ENCODE measurements at regions not wholly inside any gene's neighbourhood (a gene's known extent, or its start where the extent isn't known, plus 50 kb on each side); places are given as distances from the start of the nearest gene placed in this dataset.
"Not testable (repeated sequence)": the region's sequence is repeated elsewhere in the genome, so short reads cannot be mapped to it uniquely, and the experiment has no call there.

- DNase-seq (ENCODE audit: low spot score) = no peak
Measured at GRCh38 chr4:147102596-147102995, 156.9 kb upstream of the TTC29 start.

GRCh38 chr4:147103403-147103946, 157.8 kb upstream of the TTC29 start:
- DNase-seq (ENCODE audit: low spot score) = peak; percentile 32

- DNase-seq (ENCODE audit: low spot score) = no peak
Measured at GRCh38 chr4:147104768-147105167, 159.1 kb upstream of the TTC29 start.

GRCh38 chr4:147108409-147108808, 162.7 kb upstream of the TTC29 start:
- no peak for DNase-seq (ENCODE audit: low spot score)

GRCh38 chr4:147109800-147110199, 164.1 kb upstream of the TTC29 start:
- no peak for DNase-seq (ENCODE audit: low spot score)

GRCh38 chr4:147110473-147111367, 165.1 kb upstream of the TTC29 start:
- DNase-seq (ENCODE audit: low spot score) = no peak

GRCh38 chr4:147112196-147112595, 166.5 kb upstream of the TTC29 start:
- DNase-seq (ENCODE audit: low spot score) = not testable (repeated sequence)

GRCh38 chr4:147117431-147117830, 171.8 kb upstream of the TTC29 start:
- DNase-seq (ENCODE audit: low spot score) = no peak

GRCh38 chr4:147118528-147118927, 172.9 kb upstream of the TTC29 start:
- DNase-seq (ENCODE audit: low spot score) = peak; percentile 37

- DNase-seq (ENCODE audit: low spot score) = no peak
Measured at GRCh38 chr4:147122685-147123084, 177.0 kb upstream of the TTC29 start.

GRCh38 chr4:147123146-147123545, 177.5 kb upstream of the TTC29 start:
- no peak for DNase-seq (ENCODE audit: low spot score)

- DNase-seq (ENCODE audit: low spot score) = no peak
Measured at GRCh38 chr4:147128787-147129186, 183.1 kb upstream of the TTC29 start.

- no peak for DNase-seq (ENCODE audit: low spot score)
Measured at GRCh38 chr4:147129687-147130086, 184.0 kb upstream of the TTC29 start.

- no peak for DNase-seq (ENCODE audit: low spot score)
Measured at GRCh38 chr4:147134536-147135210, 189.0 kb upstream of the TTC29 start.

- DNase-seq (ENCODE audit: low spot score) = no peak
Measured at GRCh38 chr4:147136310-147136709, 190.6 kb upstream of the TTC29 start.

GRCh38 chr4:147136751-147137150, 191.1 kb upstream of the TTC29 start:
- no peak for DNase-seq (ENCODE audit: low spot score)

GRCh38 chr4:147137280-147137679, 191.6 kb upstream of the TTC29 start:
- DNase-seq (ENCODE audit: low spot score) = no peak

- DNase-seq (ENCODE audit: low spot score) = no peak
Measured at GRCh38 chr4:147138171-147138570, 192.5 kb upstream of the TTC29 start.

- DNase-seq (ENCODE audit: low spot score) = no peak
Measured at GRCh38 chr4:147139455-147140198, 194.0 kb upstream of the TTC29 start.

- DNase-seq (ENCODE audit: low spot score) = no peak
Measured at GRCh38 chr4:147151763-147152162, 206.1 kb upstream of the TTC29 start.

- peak; percentile 21 for DNase-seq (ENCODE audit: low spot score)
Measured at GRCh38 chr4:147157860-147158701, 212.4 kb upstream of the TTC29 start.
